Gastrocnemius medialis (tissue), 4 donors: ENCODE measurements at regions not wholly inside any gene's neighbourhood (a gene's known extent, or its start where the extent isn't known, plus 50 kb on each side); places are given as distances from the start of the nearest gene placed in this dataset.

Experiments used
- ATAC-seq, 2 donors: fragments of 150-250 bp; one replicate each; pipeline ENCODE4 v1.9.1; 2016
- DNase-seq, 2 donors: peaks; one replicate each; pipeline ENCODE4 v3.0.0-alpha.2; 2019
- H3K27ac ChIP-seq, 4 donors: fragments of 200-600 bp; sonication (generic); 1 replicate in 1 of 4; 2 replicates in 3 of 4; pipeline ENCODE4 v1.5.1; 2016 to 2018; ENCODE audit warnings: mild to moderate bottlenecking in 2 of 4, moderate library complexity in 1 of 4
- H3K27me3 ChIP-seq, 3 donors: fragments of 200-600 bp; sonication (generic) in 2 of 3; 1 replicate in 1 of 3; 2 replicates in 2 of 3; pipeline versions ENCODE4 v1.5.1 to v1.6.0; 2016 to 2019; ENCODE audit warnings: mild to moderate bottlenecking in 1 of 3, moderate library complexity in 1 of 3
- H3K36me3 ChIP-seq, 2 donors: fragments of 200-600 bp; sonication (generic) in 1 of 2; one replicate each; pipeline ENCODE4 v1.5.1; 2017 to 2018
- H3K4me1 ChIP-seq, 2 donors: fragments of 200-600 bp; sonication (generic) in 1 of 2; one replicate each; pipeline ENCODE4 v1.5.1; 2016 to 2017; ENCODE audit warnings: mild to moderate bottlenecking in 2 of 2
- H3K4me3 ChIP-seq, 4 donors: fragments of 200-600 bp; sonication (generic) in 3 of 4; 1 replicate in 1 of 4; 2 replicates in 3 of 4; pipeline ENCODE4 v1.5.1; 2016 to 2019; ENCODE audit warnings: mild to moderate bottlenecking in 2 of 4
- H3K9me3 ChIP-seq, 3 donors: fragments of 200-600 bp; sonication (generic) in 2 of 3; 1 replicate in 1 of 3; 2 replicates in 2 of 3; pipeline ENCODE4 v1.5.1; 2016 to 2019
- CTCF ChIP-seq, 5 experiments: fragments of 450-650 bp in 3 of 5; fragments of 200-600 bp in 2 of 5; sonication (generic) in 2 of 5; IDR thresholded peaks in 4 of 5; conservative IDR thresholded peaks in 1 of 5; 1 replicate in 4 of 5; 2 replicates in 1 of 5; pipeline ENCODE4 v1.5.1; 2016 to 2019; ENCODE audit warnings: antibody characterized with exemption in 5 of 5, mild to moderate bottlenecking in 3 of 5, moderate library complexity in 3 of 5
- POLR2A ChIP-seq, 2 donors: fragments of 450-650 bp; IDR thresholded peaks; one replicate each; pipeline ENCODE4 v1.6.1; 2017; ENCODE audit warnings: antibody characterized with exemption in 2 of 2, mild to moderate bottlenecking in 2 of 2, moderate library complexity in 2 of 2
- in situ Hi-C, 4 donors: fragments of 200-750 bp; cut with MboI; loops; one replicate each; pipeline versions ENCODE4 v1.15.0 to v1.8.0; 2017; ENCODE audit warnings: low sequenced_read_pairs in 4 of 4
- intact Hi-C: fragments of 100-400 bp; cut with DNase I; formaldehyde crosslinking; loops from one replicate; pipeline ENCODE4 v1.15.1; 2023; ENCODE audit warnings: low total_unique reads

- no peak overlapping the region for H3K4me3 ChIP-seq
- H3K4me1 ChIP-seq, result no peaks in the 10 kb centered on the region
- TF ChIP-seq POLR2A (IDR thresholded peaks at IDR 0.05), result no peak
- ATAC-seq, result no peak
- H3K27me3 ChIP-seq, result no peaks in the 10 kb centered on the region
- no peaks in the 10 kb centered on the region for H3K9me3 ChIP-seq
- intact Hi-C loops (no loop called here), in situ Hi-C loops (no loop called here)
- no peaks in the 10 kb centered on the region for H3K36me3 ChIP-seq
- H3K27ac ChIP-seq, result no peak overlapping the region
- DNase-seq, result no peak
These were observed 449.5 kb downstream of the HINT1 start for GRCh38 chr5:130715541-130715940.

- no peak overlapping the region for H3K4me3 ChIP-seq
These were observed 450.9 kb downstream of the HINT1 start for GRCh38 chr5:130714200-130714599.

DNA sequence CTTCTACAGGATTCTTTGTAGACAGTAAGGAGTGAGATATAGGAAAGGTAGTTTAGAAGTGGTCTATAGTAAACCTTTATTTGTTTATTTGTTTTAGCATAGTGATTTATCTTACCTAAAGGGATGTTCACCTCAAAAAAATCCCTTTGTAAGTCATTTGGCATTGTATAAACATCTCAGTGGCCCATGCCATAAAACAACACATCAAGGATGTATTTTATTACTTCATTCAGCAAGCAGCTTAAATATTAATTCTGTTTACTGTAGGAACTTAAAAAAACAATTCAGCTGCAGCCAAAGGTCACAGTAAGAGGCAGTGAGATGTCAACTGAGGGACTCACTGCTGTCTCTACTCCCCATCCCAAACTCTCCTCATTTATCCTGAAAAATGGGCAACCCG is 452.7 kb downstream of the HINT1 start:
- Histone ChIP-seq H3K4me1 (no peaks in the 10 kb centered on the region), H3K36me3 (no peaks in the 10 kb centered on the region), H3K27ac (no peak overlapping the region), H3K9me3 (no peaks in the 10 kb centered on the region), H3K27me3 (no peaks in the 10 kb centered on the region), H3K4me3 (no peak overlapping the region)
- in situ Hi-C loops (no loop called here), intact Hi-C loops (no loop called here)
- no peak for TF ChIP-seq POLR2A (IDR thresholded peaks at IDR 0.05)
- ATAC-seq, result no peak
- DNase-seq, result no peak

More at GRCh38 chr5:130714200-130714599, 450.9 kb downstream of the HINT1 start:
- no peak for DNase-seq
- TF ChIP-seq POLR2A (IDR thresholded peaks at IDR 0.05), result no peak
- TF ChIP-seq CTCF (IDR thresholded peaks at IDR 0.05 in 4 of 5, conservative IDR thresholded peaks at IDR 0.05 in 1 of 5), result no peak
- Histone ChIP-seq H3K27ac (no peak overlapping the region), H3K27me3 (no peaks in the 10 kb centered on the region), H3K9me3 (no peaks in the 10 kb centered on the region), H3K36me3 (no peaks in the 10 kb centered on the region), H3K4me1 (no peaks in the 10 kb centered on the region)
- ATAC-seq, result no peak
- intact Hi-C loops (no loop called here), in situ Hi-C loops (no loop called here)

- TF ChIP-seq POLR2A (IDR thresholded peaks at IDR 0.05) (no peak), CTCF (IDR thresholded peaks at IDR 0.05 in 4 of 5, conservative IDR thresholded peaks at IDR 0.05 in 1 of 5) (no peak)
- in situ Hi-C loops, result no loop called here
- Histone ChIP-seq H3K36me3 (no peaks in the 10 kb centered on the region), H3K27ac (no peak overlapping the region), H3K9me3 (no peaks in the 10 kb centered on the region), H3K4me3 (no peak overlapping the region), H3K4me1 (no peaks in the 10 kb centered on the region), H3K27me3 (no peaks in the 10 kb centered on the region)
- intact Hi-C loops, result no loop called here
- DNase-seq (no peak), ATAC-seq (no peak)
These were observed 454.5 kb downstream of the HINT1 start for GRCh38 chr5:130710596-130710995.

DNA sequence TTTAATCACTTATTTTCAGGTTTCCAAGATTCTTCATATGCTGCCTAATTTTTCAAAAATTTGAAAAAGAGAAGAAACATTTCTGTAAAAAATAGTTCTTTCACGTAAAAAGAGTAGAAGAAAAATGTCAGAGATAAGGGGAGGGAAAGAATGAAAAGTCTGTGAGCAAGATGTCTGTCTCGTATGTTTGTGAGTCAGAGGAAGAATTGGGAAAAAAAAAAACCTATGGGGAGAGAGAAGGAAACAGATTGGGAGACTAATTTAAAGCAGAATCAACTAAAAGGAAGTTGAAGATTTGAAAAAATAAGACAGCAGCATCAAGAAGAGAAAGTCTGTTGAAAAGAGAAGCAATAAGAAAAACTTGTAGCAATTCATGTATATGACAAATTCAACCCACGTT is 456.3 kb downstream of the HINT1 start:
- H3K4me3 ChIP-seq, result no peak overlapping the region
- intact Hi-C loops, result no loop called here
- no peaks in the 10 kb centered on the region for H3K9me3 ChIP-seq
- no peaks in the 10 kb centered on the region for H3K4me1 ChIP-seq
- DNase-seq (no peak), ATAC-seq (no peak)
- in situ Hi-C loops, result no loop called here
- no peak overlapping the region for H3K27ac ChIP-seq
- no peaks in the 10 kb centered on the region for H3K36me3 ChIP-seq
- H3K27me3 ChIP-seq, result no peaks in the 10 kb centered on the region
- TF ChIP-seq POLR2A (IDR thresholded peaks at IDR 0.05), result no peak

GRCh38 chr5:130706696-130707095 is 458.4 kb downstream of the HINT1 start:
- no peaks in the 10 kb centered on the region for H3K27me3 ChIP-seq

More at GRCh38 chr5:130706696-130707095, 458.4 kb downstream of the HINT1 start:
- DNase-seq, result no peak
- TF ChIP-seq POLR2A (IDR thresholded peaks at IDR 0.05) (no peak), CTCF (IDR thresholded peaks at IDR 0.05 in 4 of 5, conservative IDR thresholded peaks at IDR 0.05 in 1 of 5) (no peak)
- no peaks in the 10 kb centered on the region for H3K36me3 ChIP-seq
- no peak for ATAC-seq
- no peak overlapping the region for H3K27ac ChIP-seq
- in situ Hi-C loops, result no loop called here
- no peak overlapping the region for H3K4me3 ChIP-seq
- intact Hi-C loops, result no loop called here
- no peaks in the 10 kb centered on the region for H3K4me1 ChIP-seq
- H3K9me3 ChIP-seq, result no peaks in the 10 kb centered on the region
